Activated B cell treated with CpG ODN at 0.5 μM for 24 hours (primary cell): ENCODE measurements at regions not wholly inside any gene's neighbourhood (a gene's known extent, or its start where the extent isn't known, plus 50 kb on each side); places are given as distances from the start of the nearest gene placed in this dataset.
"Not testable (repeated sequence)": the region's sequence is repeated elsewhere in the genome, so short reads cannot be mapped to it uniquely, and the experiment has no call there.

Experiments
- ATAC-seq: fragments of 200-7000 bp; cut with Tn5 transposase; one replicate; pipeline ENCODE4 v1.10.0; 2021; ENCODE audit warnings: low read depth, mild to moderate bottlenecking, moderate library complexity
- CTCF ChIA-PET: fragments of 350-600 bp; sonication (Branson Sonifier 250); formaldehyde crosslinking; loops from one replicate; lab custom pipeline; 2021; ENCODE audit warnings: antibody characterized with exemption; lab: Charles Lee
- POLR2A ChIA-PET: fragments of 350-600 bp; sonication (Branson Sonifier 250); formaldehyde crosslinking; loops from one replicate; lab custom pipeline; 2021; ENCODE audit warnings: antibody characterized with exemption; lab: Charles Lee
- DNase-seq: peaks from one replicate; pipeline ENCODE4 v3.0.0; 2022
- H3K27ac Mint-ChIP-seq: one replicate; pipeline ENCODE4 v1.8.0; 2020; ENCODE audit warnings: mixed read lengths
- H3K27me3 Mint-ChIP-seq: one replicate; pipeline ENCODE4 v1.8.0; 2021; ENCODE audit warnings: mixed read lengths
- H3K36me3 Mint-ChIP-seq: one replicate; pipeline ENCODE4 v1.8.0; 2021; ENCODE audit warnings: low read depth, mixed read lengths
- H3K4me1 Mint-ChIP-seq: one replicate; pipeline ENCODE4 v1.8.0; 2021; ENCODE audit warnings: mixed read lengths
- H3K4me3 Mint-ChIP-seq: one replicate; pipeline ENCODE4 v1.8.0; 2020; ENCODE audit warnings: mild to moderate bottlenecking, mixed read lengths
- H3K9me3 Mint-ChIP-seq: one replicate; pipeline ENCODE4 v1.8.0; 2020; ENCODE audit warnings: mixed read lengths
- intact Hi-C: fragments of 100-400 bp; cut with micrococcal nuclease; formaldehyde crosslinking; loops from one replicate; pipeline ENCODE4 v1.15.1; 2024
- TF ChIP-seq, protein P1 (sequence below): fragments of 200-600 bp; IDR thresholded peaks from one replicate; pipeline ENCODE4 v1.8.0; 2022; ENCODE audit warnings: antibody characterized with exemption, mild to moderate bottlenecking

DNA sequence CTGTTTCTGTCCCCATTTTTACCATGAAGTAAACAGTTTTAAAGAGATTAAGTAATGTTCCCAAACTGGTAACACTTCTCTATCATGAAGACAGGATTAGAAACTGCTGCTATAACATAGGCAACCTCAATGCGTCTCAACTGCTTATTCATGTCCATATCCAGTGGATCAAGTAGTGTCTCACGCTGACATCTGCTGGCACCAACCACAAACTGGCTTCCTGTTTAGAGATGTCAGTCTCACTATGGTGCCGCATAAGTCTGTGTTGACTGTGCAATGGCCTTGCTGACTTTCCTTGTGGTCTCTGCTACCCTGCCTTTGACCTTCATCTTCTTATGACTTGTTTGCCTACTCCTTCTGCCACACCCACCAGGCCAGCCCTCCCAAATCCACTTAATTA, 369.6 kb upstream of the DPP6 start:
- Mint-ChIP-seq H3K27ac (no peak overlapping the region), H3K4me3 (no peak overlapping the region), H3K4me1 (no peaks in the 10 kb centered on the region), H3K27me3 (no peaks in the 10 kb centered on the region), H3K9me3 (peaks cover 2% of the 10 kb centered on the region), H3K36me3 (no peaks in the 10 kb centered on the region)
- ChIA-PET POLR2A (no interaction called here), CTCF (no interaction called here)
- TF ChIP-seq, protein P1, sequence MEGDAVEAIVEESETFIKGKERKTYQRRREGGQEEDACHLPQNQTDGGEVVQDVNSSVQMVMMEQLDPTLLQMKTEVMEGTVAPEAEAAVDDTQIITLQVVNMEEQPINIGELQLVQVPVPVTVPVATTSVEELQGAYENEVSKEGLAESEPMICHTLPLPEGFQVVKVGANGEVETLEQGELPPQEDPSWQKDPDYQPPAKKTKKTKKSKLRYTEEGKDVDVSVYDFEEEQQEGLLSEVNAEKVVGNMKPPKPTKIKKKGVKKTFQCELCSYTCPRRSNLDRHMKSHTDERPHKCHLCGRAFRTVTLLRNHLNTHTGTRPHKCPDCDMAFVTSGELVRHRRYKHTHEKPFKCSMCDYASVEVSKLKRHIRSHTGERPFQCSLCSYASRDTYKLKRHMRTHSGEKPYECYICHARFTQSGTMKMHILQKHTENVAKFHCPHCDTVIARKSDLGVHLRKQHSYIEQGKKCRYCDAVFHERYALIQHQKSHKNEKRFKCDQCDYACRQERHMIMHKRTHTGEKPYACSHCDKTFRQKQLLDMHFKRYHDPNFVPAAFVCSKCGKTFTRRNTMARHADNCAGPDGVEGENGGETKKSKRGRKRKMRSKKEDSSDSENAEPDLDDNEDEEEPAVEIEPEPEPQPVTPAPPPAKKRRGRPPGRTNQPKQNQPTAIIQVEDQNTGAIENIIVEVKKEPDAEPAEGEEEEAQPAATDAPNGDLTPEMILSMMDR: no peak
- ATAC-seq (no peak), DNase-seq (no peak)
- intact Hi-C loops: no loop called here

DNA sequence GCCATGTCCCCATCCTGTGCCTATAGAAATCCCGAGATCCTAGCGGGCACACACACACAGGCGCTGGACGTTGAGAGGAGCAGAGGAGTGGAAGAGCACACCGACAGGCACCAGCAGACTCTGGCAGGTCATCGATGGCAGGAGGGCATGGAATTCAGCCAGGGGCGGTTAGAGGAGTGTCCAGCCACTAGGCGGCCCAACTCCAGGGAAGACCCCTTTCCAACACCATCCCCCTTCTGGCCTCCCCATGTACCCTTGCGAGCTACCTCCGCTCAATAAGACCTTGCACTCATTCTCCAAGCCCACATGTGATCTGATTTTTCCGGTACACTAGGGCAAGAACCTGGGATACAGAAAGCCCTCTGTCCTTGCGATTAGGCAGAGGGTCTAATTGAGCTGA, 356.0 kb upstream of the DPP6 start:
- TF ChIP-seq, protein P1: no peak
- intact Hi-C loops: no loop called here
- H3K27me3 Mint-ChIP-seq: no peaks in the 10 kb centered on the region
- POLR2A ChIA-PET: no interaction called here
- CTCF ChIA-PET: no interaction called here
- no peak overlapping the region for H3K4me3 Mint-ChIP-seq
- H3K27ac Mint-ChIP-seq: no peak overlapping the region
- H3K4me1 Mint-ChIP-seq: no peaks in the 10 kb centered on the region
- no peaks in the 10 kb centered on the region for H3K36me3 Mint-ChIP-seq
- ATAC-seq (no peak), DNase-seq (no peak)
- peaks cover 6% of the 10 kb centered on the region for H3K9me3 Mint-ChIP-seq

DNA sequence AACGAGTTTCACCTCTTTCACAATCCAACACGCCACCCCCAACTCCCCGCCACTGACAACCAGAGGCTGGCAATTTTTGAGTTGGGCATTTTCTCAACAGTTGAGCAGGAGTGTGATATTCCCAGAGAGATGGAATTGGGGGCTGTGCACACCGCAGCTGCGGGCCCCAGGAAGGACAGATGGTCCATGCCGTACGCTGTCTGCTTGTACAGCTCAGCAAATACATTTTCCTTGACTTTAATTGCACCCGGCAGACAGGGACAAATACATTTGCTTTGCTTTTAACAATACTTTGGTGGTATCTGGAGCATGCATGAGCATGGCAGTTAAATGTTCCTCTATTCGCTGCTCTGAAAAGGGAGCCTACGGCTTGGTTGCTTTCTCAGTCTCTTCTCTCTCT, 354.2 kb upstream of the DPP6 start:
- no peak overlapping the region for H3K4me3 Mint-ChIP-seq
- DNase-seq (no peak), ATAC-seq (no peak)
- intact Hi-C loops: no loop called here
- ChIA-PET CTCF (no interaction called here), POLR2A (no interaction called here)
- H3K27me3 Mint-ChIP-seq: no peaks in the 10 kb centered on the region
- H3K9me3 Mint-ChIP-seq: peaks cover 9% of the 10 kb centered on the region
- no peak overlapping the region for H3K27ac Mint-ChIP-seq
- no peaks in the 10 kb centered on the region for H3K4me1 Mint-ChIP-seq
- TF ChIP-seq, protein P1: no peak
- H3K36me3 Mint-ChIP-seq: no peaks in the 10 kb centered on the region

DNA sequence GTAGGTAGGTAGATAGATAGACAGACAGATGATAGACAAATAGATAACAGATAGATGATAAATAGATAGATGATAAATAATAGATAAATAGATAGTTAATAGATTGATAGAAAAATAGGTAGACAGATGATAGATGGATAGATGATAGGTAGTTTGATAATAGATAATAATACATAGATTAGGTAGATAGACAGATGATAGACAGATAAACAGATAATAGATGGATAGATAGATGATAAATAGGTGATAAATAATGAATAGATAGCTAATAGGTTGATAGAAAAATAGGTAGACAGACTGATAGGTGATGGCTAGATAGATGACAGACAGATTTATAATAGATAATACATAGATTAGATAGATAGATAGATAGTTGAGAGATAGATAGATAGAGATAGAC, 350.5 kb upstream of the DPP6 start:
- ChIA-PET POLR2A (no interaction called here), CTCF (no interaction called here)
- Mint-ChIP-seq H3K36me3 (no peaks in the 10 kb centered on the region), H3K27ac (no peak overlapping the region), H3K27me3 (no peaks in the 10 kb centered on the region), H3K4me3 (no peak overlapping the region), H3K4me1 (no peaks in the 10 kb centered on the region), H3K9me3 (peaks cover 9% of the 10 kb centered on the region)
- no peak for DNase-seq
- TF ChIP-seq, protein P1: no peak
- no peak for ATAC-seq
- intact Hi-C loops: no loop called here

DNA sequence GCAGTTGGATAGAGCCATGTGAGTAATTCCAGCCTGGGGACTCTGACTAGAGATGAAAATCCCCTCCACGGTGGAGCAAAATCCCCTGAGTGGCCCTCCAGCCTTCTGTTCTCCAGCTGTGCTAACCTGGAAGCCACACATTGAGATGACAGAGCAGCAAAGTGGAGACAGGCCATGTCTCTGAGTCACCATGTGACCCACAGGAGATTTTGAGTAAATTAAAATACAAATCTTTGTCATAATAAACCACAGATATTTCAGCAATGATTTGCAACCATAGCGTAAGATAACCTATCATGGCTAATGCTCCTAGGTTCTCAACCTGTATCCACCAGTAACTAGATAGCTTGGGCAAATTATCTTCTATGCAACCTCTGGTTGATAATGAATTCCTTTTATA, 328.3 kb upstream of the DPP6 start:
- H3K27ac Mint-ChIP-seq, H3K9me3 Mint-ChIP-seq, H3K27me3 Mint-ChIP-seq, H3K4me3 Mint-ChIP-seq, H3K36me3 Mint-ChIP-seq, POLR2A ChIA-PET, ATAC-seq, intact Hi-C loops, DNase-seq, H3K4me1 Mint-ChIP-seq, CTCF ChIA-PET: not testable (repeated sequence)

DNA sequence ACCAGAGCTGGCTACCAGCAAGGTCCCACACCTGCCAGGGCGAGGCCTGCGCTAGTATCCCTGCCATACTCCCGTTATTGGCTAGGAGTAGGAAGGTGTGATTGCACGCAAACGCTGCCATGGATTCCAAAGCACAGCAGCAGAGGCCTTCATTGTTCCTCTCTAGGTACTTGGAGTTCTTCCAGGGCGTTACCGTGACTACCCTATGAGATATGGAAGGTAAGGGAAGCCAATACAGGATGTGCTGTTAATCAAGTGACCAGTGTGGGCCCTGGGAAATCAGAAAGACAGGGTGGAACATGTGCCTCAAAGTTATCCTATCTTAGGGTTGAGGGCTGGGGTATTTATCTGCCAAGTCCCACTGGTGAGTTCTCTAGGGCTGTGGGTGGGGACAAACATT, 320.7 kb upstream of the DPP6 start:
- H3K27ac Mint-ChIP-seq, intact Hi-C loops, H3K27me3 Mint-ChIP-seq, CTCF ChIA-PET, ATAC-seq, H3K4me1 Mint-ChIP-seq, H3K36me3 Mint-ChIP-seq, H3K4me3 Mint-ChIP-seq, DNase-seq, H3K9me3 Mint-ChIP-seq, POLR2A ChIA-PET: not testable (repeated sequence)

DNA sequence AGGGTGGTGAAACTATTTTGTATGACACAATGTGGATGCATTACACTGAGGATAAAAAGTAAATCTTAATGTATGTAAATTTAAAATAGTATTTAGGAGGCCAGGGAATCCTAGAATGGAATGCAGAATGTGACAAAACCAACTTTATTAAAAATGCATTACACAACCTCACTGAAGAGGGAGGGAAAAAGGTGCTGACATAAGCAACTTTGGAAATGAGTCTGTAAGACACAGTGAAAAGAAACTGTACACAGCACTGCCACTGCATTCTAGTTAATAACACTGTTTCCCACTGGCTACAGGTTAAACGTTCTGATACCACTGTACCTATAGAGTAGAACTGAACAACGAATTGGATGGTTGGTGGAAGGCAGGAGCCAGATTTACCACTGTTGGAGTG, 308.8 kb upstream of the DPP6 start:
- CTCF ChIA-PET, intact Hi-C loops, H3K4me1 Mint-ChIP-seq, ATAC-seq, POLR2A ChIA-PET, H3K4me3 Mint-ChIP-seq, DNase-seq, H3K36me3 Mint-ChIP-seq, H3K27me3 Mint-ChIP-seq, H3K9me3 Mint-ChIP-seq, H3K27ac Mint-ChIP-seq: not testable (repeated sequence)

DNA sequence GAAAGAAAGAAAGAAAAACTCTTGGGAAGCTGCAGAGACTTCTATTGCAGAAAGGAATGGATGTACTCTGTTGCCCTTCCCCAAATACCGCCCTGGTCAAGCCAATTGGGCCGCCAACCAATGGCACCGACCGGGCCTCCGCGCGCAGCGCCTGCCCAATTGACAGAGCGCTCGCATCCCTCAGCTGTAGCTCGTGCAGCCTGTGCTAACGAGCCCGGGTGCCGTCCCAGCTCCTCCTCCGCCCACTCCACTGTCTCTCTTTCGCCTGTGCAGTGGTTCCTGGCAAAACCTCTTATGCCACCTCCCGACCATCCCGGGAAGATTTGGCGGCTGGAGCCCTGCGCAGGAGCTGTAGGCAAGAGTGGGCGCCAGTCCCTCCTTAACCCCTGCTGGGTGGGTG, 304.2 kb upstream of the DPP6 start:
- DNase-seq, H3K4me1 Mint-ChIP-seq, H3K27ac Mint-ChIP-seq, CTCF ChIA-PET, H3K27me3 Mint-ChIP-seq, POLR2A ChIA-PET, H3K9me3 Mint-ChIP-seq, ATAC-seq, H3K36me3 Mint-ChIP-seq, H3K4me3 Mint-ChIP-seq, intact Hi-C loops: not testable (repeated sequence)

DNA sequence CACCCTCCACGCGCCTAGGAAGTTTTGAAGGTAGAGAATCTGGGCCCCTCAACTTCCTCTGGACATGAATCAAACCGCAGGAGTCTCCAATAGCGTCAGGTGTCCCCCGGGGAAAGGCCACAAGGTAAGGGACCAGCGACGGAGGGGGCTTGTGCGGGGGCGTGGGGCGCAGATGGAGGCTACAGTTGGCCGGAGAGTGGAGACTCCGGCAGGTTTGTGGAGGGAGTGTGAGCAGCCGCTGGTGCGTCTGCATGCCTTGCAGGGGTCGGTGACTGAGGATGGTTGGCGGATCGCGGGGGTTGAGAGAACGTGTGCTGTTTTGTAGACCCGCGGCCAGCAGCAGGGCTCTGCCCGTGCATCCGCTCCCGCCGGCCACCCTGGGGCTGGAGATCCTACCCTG, 303.3 kb upstream of the DPP6 start:
- intact Hi-C loops, ATAC-seq, H3K4me1 Mint-ChIP-seq, H3K27ac Mint-ChIP-seq, DNase-seq, H3K9me3 Mint-ChIP-seq, CTCF ChIA-PET, H3K36me3 Mint-ChIP-seq, H3K27me3 Mint-ChIP-seq, H3K4me3 Mint-ChIP-seq, POLR2A ChIA-PET: not testable (repeated sequence)
